GM21447 (cell line): ENCODE measurements at regions not wholly inside any gene's neighbourhood (a gene's known extent, or its start where the extent isn't known, plus 50 kb on each side); places are given as distances from the start of the nearest gene placed in this dataset.

Experiments
- ATAC-seq: cut with Tn5 transposase; IDR thresholded peaks from one replicate; pipeline ENCODE4 v1.9.1; 2021; ENCODE audit not compliant: unreplicated experiment

- ATAC-seq: no peak
These were observed 264.2 kb downstream of the INSC start for GRCh38 chr11:15378941-15379340.

GRCh38 chr11:15379483-15379882 is 264.8 kb downstream of the INSC start:
- ATAC-seq: no peak

- no peak for ATAC-seq
These were observed 276.1 kb downstream of the INSC start for GRCh38 chr11:15390857-15391256.

GRCh38 chr11:15396778-15397177 is 282.1 kb downstream of the INSC start:
- ATAC-seq: no peak

- ATAC-seq: no peak
These were observed 292.2 kb downstream of the INSC start for GRCh38 chr11:15406851-15407351.

- no peak for ATAC-seq
These were observed 297.3 kb downstream of the INSC start for GRCh38 chr11:15412054-15412453.

GRCh38 chr11:15418921-15419320 is 304.2 kb downstream of the INSC start:
- ATAC-seq: no peak

- no peak for ATAC-seq
These were observed 305.0 kb downstream of the INSC start for GRCh38 chr11:15419696-15420095.

- ATAC-seq: no peak
These were observed 315.7 kb downstream of the INSC start for GRCh38 chr11:15430381-15430780.

- ATAC-seq: no peak
These were observed 319.8 kb downstream of the INSC start for GRCh38 chr11:15434529-15434928.

GRCh38 chr11:15446315-15446714 is 331.6 kb downstream of the INSC start:
- ATAC-seq: no peak

GRCh38 chr11:15446929-15447328 is 332.2 kb downstream of the INSC start:
- no peak for ATAC-seq

- no peak for ATAC-seq
These were observed 337.0 kb downstream of the INSC start for GRCh38 chr11:15451713-15452112.

GRCh38 chr11:15453211-15453765 is 338.6 kb downstream of the INSC start:
- no peak for ATAC-seq

GRCh38 chr11:15468466-15468865 is 353.7 kb downstream of the INSC start:
- no peak for ATAC-seq

- ATAC-seq: no peak
These were observed 356.5 kb downstream of the INSC start for GRCh38 chr11:15471048-15471894.

GRCh38 chr11:15471895-15472799 is 357.4 kb downstream of the INSC start:
- ATAC-seq: no peak

GRCh38 chr11:15473954-15474837 is 359.5 kb downstream of the INSC start:
- peak; percentile 78 for ATAC-seq

GRCh38 chr11:15476371-15476917 is 361.7 kb downstream of the INSC start:
- ATAC-seq: no peak

- ATAC-seq: no peak
These were observed 367.1 kb downstream of the INSC start for GRCh38 chr11:15481871-15482270.
